CD4-positive, alpha-beta T cell (primary cell): ENCODE measurements at regions not wholly inside any gene's neighbourhood (a gene's known extent, or its start where the extent isn't known, plus 50 kb on each side); places are given as distances from the start of the nearest gene placed in this dataset.
"Not testable (repeated sequence)": the region's sequence is repeated elsewhere in the genome, so short reads cannot be mapped to it uniquely, and the experiment has no call there.

Experiments used
- ATAC-seq: fragments of 200-7000 bp; cut with Tn5 transposase; one replicate; pipeline ENCODE4 v1.10.0; 2022; ENCODE audit warnings: mild to moderate bottlenecking; ENCODE audit not compliant: poor library complexity
- CTCF ChIA-PET: fragments of 350-600 bp; sonication (Branson Sonifier 250); formaldehyde crosslinking; loops from one replicate; lab custom pipeline; 2021; ENCODE audit warnings: antibody characterized with exemption, inconsistent platforms; lab: Charles Lee
- POLR2A ChIA-PET: fragments of 350-600 bp; sonication (Branson Sonifier 250); formaldehyde crosslinking; loops from one replicate; lab custom pipeline; 2021; ENCODE audit warnings: antibody characterized with exemption, inconsistent platforms; lab: Charles Lee
- DNase-seq, 14 experiments: peaks; one replicate each; pipeline ENCODE4 v3.0.0-alpha.2; 2013 to 2020; ENCODE audit warnings: mixed read lengths in 2 of 14
- H3K27ac ChIP-seq, 2 donors: one replicate each; pipeline versions ENCODE4 v1.5.1 to v1.7.0; 2013; ENCODE audit warnings: low read length in 2 of 2, low read depth in 1 of 2, mild to moderate bottlenecking in 1 of 2
- H3K27me3 ChIP-seq, 2 experiments: 1 replicate in 1 of 2; 2 replicates in 1 of 2; pipeline versions ENCODE4 v1.6.1 to v1.7.0; 2013; ENCODE audit warnings: low read length in 2 of 2, control low read depth in 1 of 2, mild to moderate bottlenecking in 1 of 2, moderate library complexity in 1 of 2; ENCODE audit not compliant: insufficient read depth in 2 of 2, control insufficient read depth in 1 of 2
- H3K36me3 ChIP-seq: one replicate; pipeline ENCODE4 v1.6.1; 2013; ENCODE audit warnings: low read length, control low read depth; ENCODE audit not compliant: insufficient read depth
- H3K4me1 ChIP-seq: one replicate; pipeline ENCODE4 v1.6.1; 2013; ENCODE audit warnings: low read length, control low read depth; ENCODE audit not compliant: insufficient read depth
- H3K4me3 ChIP-seq: one replicate; pipeline ENCODE4 v1.5.1; 2013; ENCODE audit warnings: mild to moderate bottlenecking, low read length, moderate library complexity
- H3K9me3 ChIP-seq, 2 experiments: 1 replicate in 1 of 2; 2 replicates in 1 of 2; pipeline versions ENCODE4 v1.6.1 to v1.7.0; 2013; ENCODE audit warnings: low read length in 2 of 2, mild to moderate bottlenecking in 2 of 2, control low read depth in 1 of 2, moderate library complexity in 1 of 2; ENCODE audit not compliant: control insufficient read depth in 1 of 2, insufficient read depth in 1 of 2
- H3K27ac Mint-ChIP-seq: one replicate; pipeline ENCODE4 v1.8.0; 2020; ENCODE audit warnings: mixed read lengths
- H3K27me3 Mint-ChIP-seq: one replicate; pipeline ENCODE4 v1.8.0; 2021; ENCODE audit warnings: mixed read lengths
- H3K36me3 Mint-ChIP-seq: one replicate; pipeline ENCODE4 v1.8.0; 2021; ENCODE audit warnings: low read depth, mixed read lengths
- H3K4me1 Mint-ChIP-seq: one replicate; pipeline ENCODE4 v1.8.0; 2021; ENCODE audit warnings: low read depth, mixed read lengths
- H3K4me3 Mint-ChIP-seq: one replicate; pipeline ENCODE4 v1.8.0; 2020; ENCODE audit warnings: mild to moderate bottlenecking, mixed read lengths
- H3K9me3 Mint-ChIP-seq: one replicate; pipeline ENCODE4 v1.8.0; 2020; ENCODE audit warnings: mixed read lengths
- CTCF ChIP-seq: fragments of 200-600 bp; IDR thresholded peaks from one replicate; pipeline ENCODE4 v1.8.0; 2022; ENCODE audit warnings: antibody characterized with exemption, mild to moderate bottlenecking
- intact Hi-C, 2 experiments: fragments of 100-400 bp; cut with DNase I in 1 of 2; cut with micrococcal nuclease in 1 of 2; formaldehyde crosslinking; loops; one replicate each; pipeline versions ENCODE4 v1.15.1 to v1.9.0; 2023 to 2025; cut with DNase I, micrococcal nuclease

- Histone ChIP-seq H3K36me3 (no peaks in the 10 kb centered on the region), H3K4me1 (no peaks in the 10 kb centered on the region), H3K9me3 (peaks cover 0 to 4% of the 10 kb centered on the region in 2 experiments), H3K4me3 (no peak overlapping the region), H3K27ac (no peak overlapping the region), H3K27me3 (no peaks in the 10 kb centered on the region)
- H3K36me3 Mint-ChIP-seq, result no peaks in the 10 kb centered on the region
- ATAC-seq, result no peak
- H3K4me1 Mint-ChIP-seq, result no peaks in the 10 kb centered on the region
- no peak overlapping the region for H3K4me3 Mint-ChIP-seq
- ChIA-PET CTCF (no interaction called here), POLR2A (no interaction called here)
- no peak for TF ChIP-seq CTCF
- no peak overlapping the region for H3K27ac Mint-ChIP-seq
- no peaks in the 10 kb centered on the region for H3K9me3 Mint-ChIP-seq
- no peak for DNase-seq
- peaks cover 28% of the 10 kb centered on the region for H3K27me3 Mint-ChIP-seq
- intact Hi-C loops, result no loop called here
Observed at GRCh38 chr6:57974653-57975052, 657.2 kb downstream of the PRIM2 start.

GRCh38 chr6:57975127-57975526, 657.7 kb downstream of the PRIM2 start:
- H3K36me3 ChIP-seq, H3K36me3 Mint-ChIP-seq, H3K4me1 Mint-ChIP-seq, DNase-seq, H3K4me3 Mint-ChIP-seq, H3K27ac ChIP-seq, H3K4me1 ChIP-seq, ATAC-seq, H3K4me3 ChIP-seq, POLR2A ChIA-PET, CTCF ChIA-PET, H3K9me3 ChIP-seq, intact Hi-C loops, H3K27me3 ChIP-seq, H3K27ac Mint-ChIP-seq, H3K9me3 Mint-ChIP-seq: not testable (repeated sequence)
- peaks cover 29% of the 10 kb centered on the region for H3K27me3 Mint-ChIP-seq

GRCh38 chr6:57976371-57976770, 658.9 kb downstream of the PRIM2 start:
- H3K4me3 ChIP-seq, H3K4me3 Mint-ChIP-seq, H3K9me3 Mint-ChIP-seq, H3K4me1 ChIP-seq, H3K4me1 Mint-ChIP-seq, H3K36me3 Mint-ChIP-seq, H3K27ac Mint-ChIP-seq, intact Hi-C loops, ATAC-seq, POLR2A ChIA-PET, H3K36me3 ChIP-seq, CTCF ChIA-PET, DNase-seq, H3K27me3 ChIP-seq, H3K9me3 ChIP-seq, H3K27ac ChIP-seq: not testable (repeated sequence)
- H3K27me3 Mint-ChIP-seq, result peaks cover 27% of the 10 kb centered on the region

- H3K36me3 Mint-ChIP-seq, H3K4me3 Mint-ChIP-seq, H3K4me3 ChIP-seq, H3K4me1 Mint-ChIP-seq, H3K27me3 ChIP-seq, H3K9me3 Mint-ChIP-seq, H3K36me3 ChIP-seq, H3K4me1 ChIP-seq, POLR2A ChIA-PET, DNase-seq, H3K9me3 ChIP-seq, H3K27ac ChIP-seq, H3K27ac Mint-ChIP-seq, CTCF ChIA-PET, intact Hi-C loops, ATAC-seq: not testable (repeated sequence)
- peaks cover 17% of the 10 kb centered on the region for H3K27me3 Mint-ChIP-seq
Observed at GRCh38 chr6:57983603-57984002, 666.2 kb downstream of the PRIM2 start.

- H3K4me1 ChIP-seq, H3K27ac ChIP-seq, DNase-seq, H3K27me3 ChIP-seq, POLR2A ChIA-PET, H3K9me3 ChIP-seq, H3K9me3 Mint-ChIP-seq, H3K4me1 Mint-ChIP-seq, H3K36me3 ChIP-seq, H3K4me3 Mint-ChIP-seq, intact Hi-C loops, CTCF ChIA-PET, H3K36me3 Mint-ChIP-seq, ATAC-seq, H3K27ac Mint-ChIP-seq, H3K4me3 ChIP-seq: not testable (repeated sequence)
- peaks cover 17% of the 10 kb centered on the region for H3K27me3 Mint-ChIP-seq
Observed at GRCh38 chr6:57984575-57984974, 667.1 kb downstream of the PRIM2 start.

GRCh38 chr6:57985734-57986133, 668.3 kb downstream of the PRIM2 start:
- H3K9me3 ChIP-seq, intact Hi-C loops, H3K27ac Mint-ChIP-seq, DNase-seq, POLR2A ChIA-PET, H3K4me1 ChIP-seq, H3K27me3 Mint-ChIP-seq, H3K9me3 Mint-ChIP-seq, H3K27me3 ChIP-seq, ATAC-seq, H3K4me1 Mint-ChIP-seq, CTCF ChIA-PET, H3K36me3 Mint-ChIP-seq, H3K36me3 ChIP-seq, H3K27ac ChIP-seq, H3K4me3 ChIP-seq, H3K4me3 Mint-ChIP-seq: not testable (repeated sequence)

- H3K9me3 ChIP-seq, H3K36me3 Mint-ChIP-seq, H3K4me3 Mint-ChIP-seq, ATAC-seq, DNase-seq, H3K9me3 Mint-ChIP-seq, CTCF ChIA-PET, H3K27me3 Mint-ChIP-seq, H3K4me1 Mint-ChIP-seq, H3K27me3 ChIP-seq, H3K4me1 ChIP-seq, H3K27ac Mint-ChIP-seq, intact Hi-C loops, POLR2A ChIA-PET, H3K4me3 ChIP-seq, H3K36me3 ChIP-seq, H3K27ac ChIP-seq: not testable (repeated sequence)
Observed at GRCh38 chr6:57986584-57986983, 669.2 kb downstream of the PRIM2 start.
